ENCODE measurements at regions not wholly inside any gene's neighbourhood (a gene's known extent, or its start where the extent isn't known, plus 50 kb on each side); places are given as distances from the start of the nearest gene placed in this dataset.

DNA sequence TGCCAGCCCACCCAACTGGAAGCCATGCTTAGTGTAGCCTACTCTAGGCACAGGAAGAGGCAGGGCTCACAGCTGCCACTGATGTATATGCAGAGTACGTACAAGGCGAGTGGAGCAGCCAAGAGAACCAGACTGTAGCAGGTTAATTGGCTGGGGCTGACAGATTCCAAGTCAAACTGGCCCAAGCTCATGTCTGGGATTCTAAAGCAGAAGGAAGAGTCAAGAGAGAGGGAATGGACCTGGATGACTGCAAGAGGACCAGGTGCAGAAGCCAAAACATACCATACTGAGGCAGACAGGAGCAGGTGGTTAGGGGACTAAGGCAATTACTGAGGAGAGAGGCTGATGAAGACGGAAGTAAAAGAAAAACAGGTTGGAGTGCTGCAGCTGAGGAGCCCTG, 51.3 kb upstream of the LRRN2 start:
- DNase-seq, result no peak

DNA sequence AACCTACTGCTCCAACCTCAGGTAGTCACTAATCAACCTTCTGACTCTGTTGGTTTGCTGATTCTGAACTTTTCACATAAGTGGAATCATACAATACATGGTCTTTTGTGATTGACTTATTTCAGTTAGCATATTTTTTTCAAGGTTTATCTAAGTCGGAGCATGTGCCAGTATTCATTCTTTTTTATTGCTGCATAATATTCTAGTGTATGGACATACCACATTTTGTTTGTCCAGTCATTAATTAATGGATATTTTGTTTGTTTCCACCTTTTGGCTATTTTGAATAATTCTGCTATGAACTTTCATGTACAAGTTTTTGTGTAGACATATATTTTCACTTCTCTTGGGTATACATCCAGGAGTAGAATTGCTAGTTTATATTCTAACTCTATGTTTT, 53.0 kb upstream of the LRRN2 start:
- no peak for DNase-seq

DNA sequence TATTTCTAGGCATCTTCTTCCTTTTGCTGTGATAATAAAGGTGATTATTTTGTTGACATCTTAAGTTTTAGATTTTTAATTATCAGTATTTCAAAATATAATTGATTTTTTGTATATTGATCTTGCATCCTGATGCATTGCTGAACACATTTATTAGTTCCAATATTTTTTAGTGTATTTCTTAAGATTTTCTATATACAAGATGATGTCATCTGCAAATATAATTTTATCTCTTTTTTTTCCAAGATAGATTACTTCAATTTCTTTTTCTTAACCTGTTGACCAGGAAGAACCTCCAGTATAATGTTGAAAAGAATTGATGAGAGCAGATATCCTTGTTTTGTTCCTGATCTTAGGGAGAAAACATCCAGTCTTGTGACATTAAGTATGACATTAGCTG, 54.8 kb upstream of the LRRN2 start:
- DNase-seq, result no peak

DNA sequence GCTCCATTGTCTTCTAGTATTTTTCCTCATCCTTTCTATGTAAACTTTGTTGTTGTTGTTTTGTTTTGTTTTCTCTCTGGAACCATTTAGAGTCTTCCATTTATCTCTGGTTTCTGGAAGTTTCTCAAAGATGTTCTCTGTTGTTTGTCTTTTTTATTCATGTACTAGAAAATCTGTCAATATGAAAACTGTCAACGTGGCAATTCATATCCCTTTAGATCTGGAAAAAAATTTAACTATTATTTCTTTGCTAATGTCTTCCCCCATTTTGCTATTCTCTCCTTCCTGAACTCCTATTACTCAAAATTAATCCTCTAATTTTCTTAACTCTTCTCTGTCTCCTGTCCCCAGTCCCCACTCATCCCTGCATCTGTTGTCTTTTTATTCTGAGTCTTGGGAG, 55.9 kb upstream of the LRRN2 start:
- no peak for DNase-seq

GRCh38 chr1:204742676-204743251, 57.2 kb upstream of the LRRN2 start:
- DNase-seq, result peak; percentile 3

GRCh38 chr1:204744107-204744779, 58.7 kb upstream of the LRRN2 start:
- no peak for DNase-seq

GRCh38 chr1:204746838-204747442, 61.4 kb upstream of the LRRN2 start:
- DNase-seq, result peak; percentile 13

DNA sequence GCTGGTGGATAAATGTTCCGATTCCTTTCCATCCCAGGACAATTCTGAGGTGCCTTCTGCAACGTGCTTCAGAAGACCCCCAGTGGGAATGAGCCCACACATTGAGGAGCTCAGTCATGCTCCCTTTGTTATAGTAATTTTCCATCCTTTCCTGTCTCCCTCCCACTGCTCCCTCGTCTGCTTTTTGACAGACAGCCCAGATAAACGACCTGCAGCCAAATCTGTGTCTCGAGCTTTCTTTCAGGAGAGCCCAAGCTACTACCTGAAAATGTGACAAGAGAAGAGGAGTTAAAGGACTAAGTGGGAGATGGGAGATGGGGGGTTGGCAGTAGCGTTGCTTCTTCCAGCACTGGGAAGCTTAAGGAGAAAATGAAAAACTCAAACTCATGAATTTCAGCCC, 65.9 kb upstream of the LRRN2 start:
- DNase-seq, result no peak

DNA sequence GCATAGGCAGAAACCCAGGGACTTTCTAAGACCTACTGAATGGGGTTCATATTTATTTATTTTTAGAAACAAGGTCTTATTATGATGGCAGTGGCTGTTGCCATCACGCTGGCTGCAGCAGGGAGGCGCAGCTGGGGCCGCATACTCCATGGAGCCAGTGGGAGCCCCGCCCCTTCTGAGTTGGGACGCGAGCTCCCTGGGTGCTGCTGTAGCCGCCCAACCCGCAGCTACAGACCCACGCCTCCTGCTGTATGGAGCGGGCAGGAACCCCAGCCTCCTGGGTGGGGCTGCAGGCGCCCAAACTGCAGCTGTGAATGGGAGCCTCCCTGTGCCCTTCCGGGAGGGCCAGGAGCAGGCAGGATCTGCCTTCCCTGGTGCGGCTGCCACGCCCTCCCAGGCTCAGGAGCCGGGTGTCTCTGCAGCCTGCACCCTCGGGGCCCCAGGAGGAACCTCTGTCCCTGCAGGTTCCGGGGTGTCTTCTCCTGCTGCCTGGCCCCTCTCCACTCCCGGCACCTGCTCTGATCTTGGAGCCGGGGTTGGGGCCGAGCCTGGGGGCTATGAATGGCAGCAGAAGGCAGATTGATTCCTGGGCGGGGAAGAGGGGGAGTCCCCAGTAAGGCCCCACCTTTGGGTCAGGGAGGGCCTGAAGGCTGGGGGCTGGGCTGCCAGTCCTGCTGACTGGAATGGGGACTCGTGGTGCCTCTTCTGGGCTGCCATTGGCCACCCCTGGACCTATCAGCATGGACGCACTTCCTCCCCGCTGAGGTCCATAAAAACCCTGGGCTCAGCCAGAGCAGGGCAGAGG, 66.5 kb upstream of the LRRN2 start:
- no peak for DNase-seq

GRCh38 chr1:204752688-204753040, 67.1 kb upstream of the LRRN2 start:
- DNase-seq, result no peak

GRCh38 chr1:204754821-204755220, 69.3 kb upstream of the LRRN2 start:
- no peak for DNase-seq

- no peak for DNase-seq
Measured at GRCh38 chr1:204756349-204756748, 70.8 kb upstream of the LRRN2 start.

DNA sequence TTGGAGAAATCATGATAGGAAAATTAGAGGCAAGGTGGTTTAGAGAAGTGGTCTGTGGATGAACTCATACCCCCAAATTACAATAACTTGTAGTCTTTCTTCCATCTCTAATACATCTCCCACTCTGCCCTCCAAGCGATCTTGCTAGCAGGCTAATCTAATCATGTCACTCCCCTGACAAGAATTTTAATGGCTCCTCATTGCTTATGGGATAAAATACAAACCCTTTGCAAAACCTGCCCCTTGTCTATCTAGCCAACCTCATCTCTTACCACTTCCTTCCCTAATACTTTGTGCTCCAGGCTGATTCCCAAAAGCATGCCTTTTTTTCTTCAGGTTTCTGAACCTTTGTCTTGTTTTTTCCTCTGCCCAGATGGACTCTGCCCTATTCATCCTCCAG, 71.3 kb upstream of the LRRN2 start:
- DNase-seq, result no peak

DNA sequence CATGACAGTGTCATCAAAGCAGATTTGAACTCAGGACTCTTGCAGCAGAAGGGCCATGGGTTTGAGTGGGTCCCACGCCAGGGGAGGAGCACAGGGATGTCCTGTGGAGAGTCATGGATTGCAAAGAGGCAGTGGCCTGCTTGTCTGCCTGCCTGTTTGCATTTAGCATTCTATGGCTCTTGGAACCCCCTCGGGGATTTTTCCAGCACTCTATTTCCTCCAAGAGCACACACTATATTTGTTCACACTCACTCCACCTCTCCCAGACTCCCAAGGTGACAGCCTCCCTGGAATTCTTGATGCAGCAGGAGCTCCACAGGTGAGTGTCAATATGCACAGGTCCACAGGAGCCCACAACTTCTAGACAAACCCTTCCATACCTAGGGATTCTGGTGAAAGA, 73.1 kb upstream of the LRRN2 start:
- DNase-seq, result no peak

- DNase-seq, result no peak
Measured at GRCh38 chr1:204760350-204760749, 74.8 kb upstream of the LRRN2 start.

GRCh38 chr1:204760757-204761156, 75.2 kb upstream of the LRRN2 start:
- DNase-seq, result no peak

DNA sequence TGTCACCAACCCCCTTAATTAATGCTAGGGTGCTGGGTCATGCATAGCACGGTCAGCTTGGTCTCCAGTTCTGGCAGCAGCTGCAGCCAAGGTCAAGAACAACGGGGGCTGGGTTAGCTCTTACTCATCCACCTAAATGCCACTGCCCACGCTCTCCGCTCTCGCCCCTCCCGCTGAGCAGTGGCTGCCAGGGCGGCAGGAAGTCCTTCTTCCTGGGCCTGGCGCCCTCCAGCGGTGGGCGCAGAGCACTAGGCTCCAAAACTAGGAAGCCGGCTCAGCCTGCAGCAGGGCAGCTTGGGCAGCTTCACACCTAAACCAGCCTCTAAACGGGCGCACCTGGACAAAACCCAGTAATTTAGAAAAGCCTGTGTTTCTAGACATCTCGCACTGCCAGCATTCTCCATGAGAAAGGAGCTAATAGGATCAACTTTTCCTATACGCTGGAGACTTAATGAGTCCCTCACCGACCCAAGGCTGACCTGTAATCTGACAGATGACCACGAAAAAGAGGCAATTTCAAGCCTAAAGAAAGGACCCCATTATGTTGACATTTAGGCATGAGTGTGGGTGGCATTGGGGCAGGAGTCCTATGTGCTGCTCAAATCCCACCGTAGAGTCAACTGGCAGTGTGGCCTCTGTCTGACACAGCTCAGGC, 78.4 kb upstream of the LRRN2 start:
- DNase-seq, result peak; percentile 63

DNA sequence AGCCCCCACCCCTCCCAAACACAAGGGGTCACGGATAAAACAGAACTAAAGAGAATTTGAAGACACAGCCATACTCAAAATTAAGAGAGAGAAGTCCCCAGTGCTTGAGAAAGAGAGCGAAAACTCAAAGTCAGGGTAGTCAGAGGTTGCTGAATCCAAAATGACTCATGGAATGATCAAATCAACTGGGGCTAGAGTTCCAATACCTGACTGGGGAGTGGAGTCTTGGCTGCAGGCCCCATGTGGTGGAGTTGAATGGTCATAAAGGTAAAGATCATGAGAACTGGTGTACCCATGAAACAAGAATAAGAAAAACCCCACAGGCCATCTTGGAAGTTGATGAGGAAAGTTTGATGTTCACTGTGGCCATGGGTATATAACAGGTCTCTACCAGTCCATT, 84.5 kb upstream of the LRRN2 start:
- no peak for DNase-seq

GRCh38 chr1:204771358-204771757, 85.8 kb upstream of the LRRN2 start:
- DNase-seq, result no peak

GRCh38 chr1:204773246-204773645, 87.7 kb upstream of the LRRN2 start:
- no peak for DNase-seq

GRCh38 chr1:204775546-204775945, 90.0 kb upstream of the LRRN2 start:
- DNase-seq, result no peak

- DNase-seq, result no peak
Measured at GRCh38 chr1:204777591-204777990, 92.1 kb upstream of the LRRN2 start.

DNA sequence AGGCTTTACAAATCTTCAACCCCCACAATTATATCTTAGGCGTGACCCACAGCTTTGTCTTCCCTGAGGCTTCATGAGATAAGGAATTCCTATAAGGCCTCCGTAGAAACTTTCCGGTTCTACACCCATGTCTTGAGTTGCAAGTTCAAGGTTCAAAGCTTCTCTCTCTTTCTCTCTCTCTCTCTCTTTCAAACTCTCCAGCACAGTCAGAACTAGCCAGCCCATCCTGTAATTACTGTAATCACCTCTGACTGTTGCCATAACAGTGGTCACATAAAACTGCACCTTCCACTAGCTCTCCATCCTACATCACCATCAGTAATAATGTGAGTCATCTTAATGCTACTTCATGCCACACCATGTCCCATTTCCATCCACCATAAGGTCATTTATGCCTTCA, 90.0 kb upstream of the NFASC start:
- no peak for DNase-seq
